ENCODE measurements at regions not wholly inside any gene's neighbourhood (a gene's known extent, or its start where the extent isn't known, plus 50 kb on each side); places are given as distances from the start of the nearest gene placed in this dataset.
"Not testable (repeated sequence)": the region's sequence is repeated elsewhere in the genome, so short reads cannot be mapped to it uniquely, and the experiment has no call there.

GRCh38 chr2:76180676-76181075 is 470.0 kb upstream of the GCFC2 start:
- no peak for TF ChIP-seq CTCF (conservative IDR thresholded peaks at IDR 0.05; ENCODE audit: low read depth)
- DNase-seq (ENCODE audit: low spot score) = no peak
- CTCF ChIA-PET = interaction anchor here (1.1 kb wide), 1 partner anchor 419 kb away, joined by 3 read pairs; no protein-coding TSS in a partner anchor
- H3K27ac ChIP-seq = no peak overlapping the region
- POLR2A ChIA-PET (ENCODE audit: low non-redundant PET) = no interaction called here

- ChIA-PET POLR2A (ENCODE audit: low non-redundant PET) (no interaction called here), CTCF (no interaction called here)
- TF ChIP-seq CTCF (conservative IDR thresholded peaks at IDR 0.05; ENCODE audit: low read depth) = no peak
- no peak overlapping the region for H3K27ac ChIP-seq
- no peak for DNase-seq (ENCODE audit: low spot score)
Observed at GRCh38 chr2:76178610-76179009, 467.9 kb upstream of the GCFC2 start.

- no peak overlapping the region for H3K27ac ChIP-seq
- ChIA-PET POLR2A (ENCODE audit: low non-redundant PET) (no interaction called here), CTCF (no interaction called here)
- DNase-seq (ENCODE audit: low spot score) = no peak
- TF ChIP-seq CTCF (conservative IDR thresholded peaks at IDR 0.05; ENCODE audit: low read depth) = no peak
Observed at GRCh38 chr2:76175295-76175694, 464.6 kb upstream of the GCFC2 start.

GRCh38 chr2:76174505-76174904 is 463.8 kb upstream of the GCFC2 start:
- no peak for TF ChIP-seq CTCF (conservative IDR thresholded peaks at IDR 0.05; ENCODE audit: low read depth)
- no peak for DNase-seq (ENCODE audit: low spot score)

GRCh38 chr2:76173206-76173605 is 462.5 kb upstream of the GCFC2 start:
- H3K27ac ChIP-seq; CTCF ChIA-PET; POLR2A ChIA-PET (ENCODE audit: low non-redundant PET); DNase-seq (ENCODE audit: low spot score): not testable (repeated sequence)

More at GRCh38 chr2:76174505-76174904, 463.8 kb upstream of the GCFC2 start:
- H3K27ac ChIP-seq = no peak overlapping the region
- CTCF ChIA-PET = no interaction called here
- POLR2A ChIA-PET (ENCODE audit: low non-redundant PET) = no interaction called here

- DNase-seq (ENCODE audit: low spot score); CTCF ChIA-PET; POLR2A ChIA-PET (ENCODE audit: low non-redundant PET); H3K27ac ChIP-seq: not testable (repeated sequence)
Observed at GRCh38 chr2:76172154-76172595, 461.5 kb upstream of the GCFC2 start.

- no peak for TF ChIP-seq CTCF (conservative IDR thresholded peaks at IDR 0.05; ENCODE audit: low read depth)
- H3K27ac ChIP-seq = no peak overlapping the region
- ChIA-PET POLR2A (ENCODE audit: low non-redundant PET) (no interaction called here), CTCF (interaction anchor here (0.7 kb wide), 1 partner anchor 512 kb away, joined by 3 read pairs; no protein-coding TSS in a partner anchor)
- no peak for DNase-seq (ENCODE audit: low spot score)
Observed at GRCh38 chr2:76170856-76171255, 460.1 kb upstream of the GCFC2 start.

GRCh38 chr2:76170009-76170384 is 459.3 kb upstream of the GCFC2 start:
- ChIA-PET CTCF (no interaction called here), POLR2A (ENCODE audit: low non-redundant PET) (no interaction called here)
- no peak overlapping the region for H3K27ac ChIP-seq
- no peak for DNase-seq (ENCODE audit: low spot score)
- no peak for TF ChIP-seq CTCF (conservative IDR thresholded peaks at IDR 0.05; ENCODE audit: low read depth)

Measured in RWPE1 (cell line).